Ovary (tissue), 3 donors: ENCODE measurements at regions not wholly inside any gene's neighbourhood (a gene's known extent, or its start where the extent isn't known, plus 50 kb on each side); places are given as distances from the start of the nearest gene placed in this dataset.

Source experiments
- CTCF ChIP-seq, 3 donors: fragments of 450-650 bp in 2 of 3; fragments of 200-600 bp in 1 of 3; IDR thresholded peaks; one replicate each; pipeline versions ENCODE4 v1.5.1 to v1.8.0; 2016 to 2022; ENCODE audit warnings: antibody characterized with exemption in 3 of 3, mild to moderate bottlenecking in 1 of 3
- EP300 ChIP-seq: sonication (generic); formaldehyde crosslinking; IDR thresholded peaks from one replicate; pipeline ENCODE4 v1.6.1; 2017; ENCODE audit warnings: antibody characterized with exemption
- POLR2A ChIP-seq: fragments of 450-650 bp; IDR thresholded peaks from one replicate; pipeline ENCODE4 v1.6.1; 2017; ENCODE audit warnings: antibody characterized with exemption, mild to moderate bottlenecking, moderate library complexity
- donor health status: DM: no; HTN: no; CAD: no.

- TF ChIP-seq CTCF (IDR thresholded peaks at IDR 0.05) (no peak), EP300 (no peak), POLR2A (no peak)
These were observed 172.6 kb upstream of the NRP1 start for GRCh38 chr10:33506838-33507661.
